ENCODE measurements at regions not wholly inside any gene's neighbourhood (a gene's known extent, or its start where the extent isn't known, plus 50 kb on each side); places are given as distances from the start of the nearest gene placed in this dataset.

GRCh38 chr2:2703762-2704427 lies 372.8 kb upstream of the MYT1L start:
- TF ChIP-seq BHLHE40 (IDR thresholded peaks at IDR 0.05; ENCODE audit: low read depth, low read length), result no peak
- no peak for TF ChIP-seq CEBPB (IDR thresholded peaks at IDR 0.05; ENCODE audit: low read depth, low read length)
- no peak for TF ChIP-seq MAFK (IDR thresholded peaks at IDR 0.05; ENCODE audit: low read depth, low read length)
- no peak for TF ChIP-seq RFX5 (IDR thresholded peaks at IDR 0.05; ENCODE audit: low read depth, low read length)
- no peak for TF ChIP-seq CTCF (conservative IDR thresholded peaks at IDR 0.05; ENCODE audit: low read depth, low read length)
- no peak for TF ChIP-seq ELK1 (IDR thresholded peaks at IDR 0.05; ENCODE audit: borderline replicate concordance, low read depth, low read length)
- no peak for TF ChIP-seq RCOR1 (IDR thresholded peaks at IDR 0.05; ENCODE audit: insufficient replicate concordance, low read length)
- TF ChIP-seq POLR2A (IDR thresholded peaks at IDR 0.05; ENCODE audit: low read depth, low read length), result no peak
- TF ChIP-seq MXI1 (IDR thresholded peaks at IDR 0.05; ENCODE audit: borderline replicate concordance, low read depth, low read length), result no peak
- no peak for TF ChIP-seq NFE2L2 (IDR thresholded peaks at IDR 0.05; ENCODE audit: low read depth, low read length)
- BruUV-seq (replicated peaks), result no TSS peak
- intact Hi-C loops (cut with micrococcal nuclease), result no loop called here
- dilution Hi-C loops (cut with HindIII; ENCODE audit: low sequenced_read_pairs, unreplicated experiment), result no loop called here
- Histone ChIP-seq H3K36me3 (ENCODE audit: control insufficient read depth, insufficient read depth, low read length) (no peaks in the 10 kb centered on the region), H2AK9ac (replicated peaks; ENCODE audit: low read depth, low read length, poor library complexity) (no peak overlapping the region), H3K79me1 (ENCODE audit: low read depth in 1 of 2, low read length in 2 of 2) (no peaks in the 10 kb centered on the region), H4K8ac (ENCODE audit: low read depth in 2 of 2, low read length in 2 of 2) (no peak overlapping the region), H2BK15ac (ENCODE audit: low read depth, low read length) (no peak overlapping the region), H3K14ac (replicated peaks; ENCODE audit: low read depth, low read length) (no peak overlapping the region), H4K5ac (ENCODE audit: low read depth, low read length) (no peak overlapping the region), H3K56ac (ENCODE audit: extremely low read depth, insufficient read depth, low read length) (no peak overlapping the region), H2AFZ (replicated peaks; ENCODE audit: low read length, poor library complexity) (no peak overlapping the region), H3K9me3 (ENCODE audit: control insufficient read depth, insufficient read depth, low read length) (peaks cover 54% of the 10 kb centered on the region), H4K91ac (ENCODE audit: insufficient read depth, low read depth, low read length) (no peak overlapping the region), H3K4me3 (ENCODE audit: insufficient read depth, low read depth, low read length) (no peak overlapping the region), H3K4me1 (ENCODE audit: control insufficient read depth, insufficient read depth, low read length) (no peaks in the 10 kb centered on the region), H3K4me2 (ENCODE audit: low read depth, low read length) (no peak overlapping the region), H2BK120ac (ENCODE audit: low read depth, low read length) (no peak overlapping the region), H3K4ac (ENCODE audit: low read depth, low read length) (no peak overlapping the region), H3K27ac (ENCODE audit: insufficient read depth, low read length) (no peak overlapping the region), H2BK5ac (ENCODE audit: low read depth, low read length, poor library complexity, severe bottlenecking) (no peak overlapping the region), H3K18ac (ENCODE audit: low read depth, low read length) (no peak overlapping the region), H3K9ac (ENCODE audit: low read depth, low read length) (no peak overlapping the region), H3K23ac (ENCODE audit: low read depth, low read length) (no peak overlapping the region), H4K20me1 (ENCODE audit: insufficient read depth, low read length) (no peaks in the 10 kb centered on the region), H2BK20ac (ENCODE audit: low read depth, low read length) (no peak overlapping the region), H2AK5ac (ENCODE audit: low read depth, low read length) (no peak overlapping the region), H3K27me3 (ENCODE audit: control insufficient read depth, insufficient read depth, low read length) (no peaks in the 10 kb centered on the region), H3K9me1 (ENCODE audit: insufficient read depth, low read length) (no peaks in the 10 kb centered on the region)
- DNase-seq, result no peak
- ChIA-PET CTCF (no interaction called here), POLR2A (ENCODE audit: unreplicated experiment) (no interaction called here)
- ATAC-seq (ENCODE audit: low read depth), result no peak
- 56% methylated on average over 2 of the region's 17 CpGs; no CpG with 5 or more reads in 1 of the 2 experiments for WGBS, 2 experiments (ENCODE audit: extremely low coverage in 2 of 2, insufficient read length in 1 of 2)
- in situ Hi-C loops (cut with MboI; ENCODE audit: low sequenced_read_pairs), result no loop called here
